Neural progenitor cell (in vitro differentiated cells): ENCODE measurements at regions not wholly inside any gene's neighbourhood (a gene's known extent, or its start where the extent isn't known, plus 50 kb on each side); places are given as distances from the start of the nearest gene placed in this dataset.

Source experiments
- DNase-seq: peaks from one replicate; pipeline ENCODE4 v3.0.0-alpha.2; 2016; ENCODE audit warnings: low spot score
- H2AFZ ChIP-seq: fragments of 200-600 bp; sonication (generic); replicated peaks from 2 replicates; pipeline ENCODE4 v1.6.1; 2016; ENCODE audit warnings: antibody characterized with exemption
- H3F3A ChIP-seq: fragments of 200-600 bp; sonication (generic); 2 replicates; pipeline ENCODE4 v1.6.1; 2016; ENCODE audit warnings: antibody characterized with exemption, low read depth
- H3K27ac ChIP-seq: fragments of 200-600 bp; sonication (generic); 2 replicates; pipeline ENCODE4 v1.5.1; 2016; ENCODE audit warnings: mild to moderate bottlenecking
- H3K27me3 ChIP-seq: fragments of 200-600 bp; sonication (generic); 2 replicates; pipeline ENCODE4 v1.6.1; 2016; ENCODE audit warnings: mild to moderate bottlenecking, moderate library complexity
- H3K36me3 ChIP-seq: fragments of 200-600 bp; sonication (generic); 2 replicates; pipeline ENCODE4 v1.5.1; 2016
- H3K4me1 ChIP-seq: fragments of 200-600 bp; sonication (generic); 2 replicates; pipeline ENCODE4 v1.6.1; 2016; ENCODE audit warnings: mixed run types
- H3K4me2 ChIP-seq: fragments of 200-600 bp; sonication (generic); 2 replicates; pipeline ENCODE4 v1.6.1; 2016
- H3K4me3 ChIP-seq: fragments of 200-600 bp; sonication (generic); 2 replicates; pipeline ENCODE4 v1.5.1; 2016
- H3K79me2 ChIP-seq: fragments of 200-600 bp; sonication (generic); 2 replicates; pipeline ENCODE4 v1.6.1; 2016; ENCODE audit warnings: low read depth
- H3K9ac ChIP-seq: fragments of 200-600 bp; sonication (generic); 2 replicates; pipeline ENCODE4 v1.6.1; 2016
- H3K9me3 ChIP-seq: fragments of 200-600 bp; sonication (generic); 2 replicates; pipeline ENCODE4 v1.5.1; 2016; ENCODE audit warnings: low read depth
- H4K20me1 ChIP-seq: fragments of 200-600 bp; sonication (generic); 2 replicates; pipeline ENCODE4 v1.6.1; 2016; ENCODE audit warnings: low read depth
- H3K27ac Mint-ChIP-seq: 3 replicates; pipeline ENCODE4 v1.8.0; 2021; ENCODE audit warnings: mixed read lengths
- H3K27me3 Mint-ChIP-seq: 2 replicates; pipeline ENCODE4 v1.8.0; 2022; ENCODE audit warnings: low read depth, mild to moderate bottlenecking, inconsistent platforms, moderate library complexity, mixed read lengths; ENCODE audit not compliant: insufficient read depth
- H3K36me3 Mint-ChIP-seq: 3 replicates; pipeline ENCODE4 v1.8.0; 2021; ENCODE audit warnings: mixed read lengths
- H3K4me1 Mint-ChIP-seq: 3 replicates; pipeline ENCODE4 v1.8.0; 2021; ENCODE audit warnings: mixed read lengths
- H3K4me3 Mint-ChIP-seq: 3 replicates; pipeline ENCODE4 v1.8.0; 2021; ENCODE audit warnings: mild to moderate bottlenecking, moderate library complexity, mixed read lengths
- H3K9me3 Mint-ChIP-seq: 3 replicates; pipeline ENCODE4 v1.8.0; 2020; ENCODE audit warnings: mixed read lengths
- CTCF ChIP-seq: fragments of 200-600 bp; sonication (generic); IDR thresholded peaks from 2 replicates; pipeline ENCODE4 v1.5.1; 2017; ENCODE audit warnings: antibody characterized with exemption, mild to moderate bottlenecking
- EZH2 ChIP-seq: fragments of 200-600 bp; sonication (generic); IDR thresholded peaks from 2 replicates; pipeline ENCODE4 v1.6.1; 2017; ENCODE audit warnings: antibody characterized with exemption, mild to moderate bottlenecking, moderate library complexity
- EZH2phosphoT487 ChIP-seq: fragments of 200-600 bp; sonication (generic); IDR thresholded peaks from 2 replicates; pipeline ENCODE4 v1.6.1; 2017; ENCODE audit warnings: antibody characterized with exemption

- no peak for DNase-seq
- Histone ChIP-seq H3F3A (no peaks in the 10 kb centered on the region), H3K27ac (no peak overlapping the region), H3K4me2 (no peak overlapping the region), H3K9ac (no peak overlapping the region), H3K27me3 (no peaks in the 10 kb centered on the region), H3K4me3 (no peak overlapping the region), H3K79me2 (no peaks in the 10 kb centered on the region), H2AFZ (no peak overlapping the region), H3K36me3 (no peaks in the 10 kb centered on the region), H3K4me1 (no peaks in the 10 kb centered on the region), H3K9me3 (no peaks in the 10 kb centered on the region), H4K20me1 (no peaks in the 10 kb centered on the region)
- Mint-ChIP-seq H3K4me3 (no peak overlapping the region), H3K4me1 (no peaks in the 10 kb centered on the region), H3K27me3 (no peaks in the 10 kb centered on the region), H3K9me3 (no peaks in the 10 kb centered on the region), H3K27ac (no peak overlapping the region), H3K36me3 (no peaks in the 10 kb centered on the region)
- TF ChIP-seq CTCF (no peak), EZH2 (no peak), EZH2phosphoT487 (no peak)
Observed at GRCh38 chr5:98128271-98128670, 645.2 kb upstream of the RGMB start.

- no peaks in the 10 kb centered on the region for H3K9me3 Mint-ChIP-seq
- Histone ChIP-seq H3F3A (no peaks in the 10 kb centered on the region), H3K79me2 (no peaks in the 10 kb centered on the region), H3K4me3 (no peak overlapping the region), H3K4me2 (no peak overlapping the region), H3K9me3 (no peaks in the 10 kb centered on the region), H3K4me1 (no peaks in the 10 kb centered on the region), H3K9ac (no peak overlapping the region), H3K36me3 (no peaks in the 10 kb centered on the region), H3K27me3 (no peaks in the 10 kb centered on the region), H4K20me1 (no peaks in the 10 kb centered on the region), H2AFZ (no peak overlapping the region), H3K27ac (no peak overlapping the region)
- H3K27me3 Mint-ChIP-seq = no peaks in the 10 kb centered on the region
- H3K27ac Mint-ChIP-seq = no peak overlapping the region
- TF ChIP-seq EZH2 (no peak), EZH2phosphoT487 (no peak), CTCF (no peak)
- no peaks in the 10 kb centered on the region for H3K4me1 Mint-ChIP-seq
- no peak overlapping the region for H3K4me3 Mint-ChIP-seq
- DNase-seq = no peak
- H3K36me3 Mint-ChIP-seq = no peaks in the 10 kb centered on the region
Observed at GRCh38 chr5:98128846-98129245, 644.6 kb upstream of the RGMB start.

GRCh38 chr5:98130261-98131035, 643.0 kb upstream of the RGMB start:
- H3K27me3 ChIP-seq = no peaks in the 10 kb centered on the region
- H2AFZ ChIP-seq = no peak overlapping the region
- H3F3A ChIP-seq = no peaks in the 10 kb centered on the region
- H3K79me2 ChIP-seq = no peaks in the 10 kb centered on the region
- H3K36me3 ChIP-seq = no peaks in the 10 kb centered on the region
- H3K4me3 Mint-ChIP-seq = no peak overlapping the region
- no peaks in the 10 kb centered on the region for H3K4me1 ChIP-seq
- H4K20me1 ChIP-seq = no peaks in the 10 kb centered on the region
- H3K36me3 Mint-ChIP-seq = no peaks in the 10 kb centered on the region
- H3K27ac Mint-ChIP-seq = no peak overlapping the region
- TF ChIP-seq EZH2phosphoT487 (no peak), EZH2 (no peak), CTCF (no peak)
- no peak overlapping the region for H3K4me3 ChIP-seq
- H3K4me1 Mint-ChIP-seq = no peaks in the 10 kb centered on the region
- H3K27me3 Mint-ChIP-seq = peaks cover 2% of the 10 kb centered on the region
- no peak overlapping the region for H3K4me2 ChIP-seq
- DNase-seq = no peak
- H3K9me3 Mint-ChIP-seq = no peaks in the 10 kb centered on the region
- H3K9me3 ChIP-seq = no peaks in the 10 kb centered on the region
- H3K27ac ChIP-seq = no peak overlapping the region
- H3K9ac ChIP-seq = no peak overlapping the region
